ENCODE measurements at regions not wholly inside any gene's neighbourhood (a gene's known extent, or its start where the extent isn't known, plus 50 kb on each side); places are given as distances from the start of the nearest gene placed in this dataset.
"Not testable (repeated sequence)": the region's sequence is repeated elsewhere in the genome, so short reads cannot be mapped to it uniquely, and the experiment has no call there.

GRCh38 chr20:30500829-30501440, 756.5 kb upstream of the DEFB115 start:
- Mint-ChIP-seq H3K4me1 (ENCODE audit: low read depth) (no peaks in the 10 kb centered on the region), H3K36me3 (ENCODE audit: low read depth) (no peaks in the 10 kb centered on the region), H3K27me3 (no peaks in the 10 kb centered on the region), H3K27ac (no peak overlapping the region), H3K4me3 (no peak overlapping the region), H3K9me3 (no peaks in the 10 kb centered on the region)
- no peak for DNase-seq

DNA sequence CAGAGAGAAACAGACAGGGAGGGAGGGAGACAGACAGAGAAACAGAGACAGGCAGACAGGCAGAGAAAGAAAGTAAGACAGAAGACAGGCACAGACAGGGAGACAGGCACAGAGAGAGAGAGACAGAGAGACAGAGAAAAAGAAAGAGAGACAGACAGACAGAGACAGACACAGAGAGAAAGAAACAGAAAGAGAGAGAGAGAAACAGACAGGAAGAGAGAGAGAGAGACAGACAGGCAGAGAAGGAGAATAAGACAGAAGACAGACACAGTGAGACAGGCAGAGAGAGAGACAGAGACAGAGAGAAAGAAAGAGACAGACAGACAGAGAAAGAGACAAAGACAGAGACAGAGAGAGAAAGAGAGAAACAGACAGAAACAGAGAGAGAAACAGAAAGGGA, 754.8 kb upstream of the DEFB115 start:
- no peak for DNase-seq
- no peaks in the 10 kb centered on the region for H3K4me1 Mint-ChIP-seq (ENCODE audit: low read depth)
- no peak overlapping the region for H3K4me3 Mint-ChIP-seq
- no peak overlapping the region for H3K27ac Mint-ChIP-seq
- no peaks in the 10 kb centered on the region for H3K27me3 Mint-ChIP-seq
- H3K36me3 Mint-ChIP-seq (ENCODE audit: low read depth): no peaks in the 10 kb centered on the region
- peaks cover 5% of the 10 kb centered on the region for H3K9me3 Mint-ChIP-seq

- not testable (repeated sequence) for H3K4me3 Mint-ChIP-seq; H3K36me3 Mint-ChIP-seq (ENCODE audit: low read depth); DNase-seq; H3K27ac Mint-ChIP-seq; H3K4me1 Mint-ChIP-seq (ENCODE audit: low read depth); H3K27me3 Mint-ChIP-seq
- peaks cover 11% of the 10 kb centered on the region for H3K9me3 Mint-ChIP-seq
These were observed 754.3 kb upstream of the DEFB115 start for GRCh38 chr20:30503204-30503603.

DNA sequence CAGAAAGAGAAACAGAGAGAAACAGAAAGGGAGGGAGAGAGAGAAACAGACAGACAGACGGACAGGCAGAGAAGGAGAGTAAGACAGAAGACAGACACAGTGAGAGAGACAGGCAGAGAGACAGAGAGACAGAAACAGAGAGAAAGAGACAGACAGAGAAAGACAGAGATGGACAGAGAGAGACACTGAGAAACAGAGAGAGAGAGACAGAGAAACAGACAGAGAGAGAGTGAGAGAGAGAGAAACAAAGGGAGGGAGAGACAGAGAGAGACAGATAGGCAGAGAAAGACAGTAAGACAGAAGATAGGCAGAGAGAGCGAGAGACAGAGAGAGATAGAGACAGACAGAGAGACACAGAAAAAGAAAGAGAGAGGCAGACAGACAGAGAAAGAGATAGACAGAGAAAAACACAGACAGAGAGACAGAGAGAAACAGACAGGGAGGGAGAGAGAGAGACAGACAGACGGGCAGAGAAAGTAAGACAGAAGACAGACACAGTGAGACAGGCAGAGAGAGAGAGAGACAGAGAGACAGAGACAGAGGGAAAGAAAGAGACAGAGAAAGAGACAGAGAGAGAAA, 753.4 kb upstream of the DEFB115 start:
- H3K4me1 Mint-ChIP-seq (ENCODE audit: low read depth): no peaks in the 10 kb centered on the region
- no peak overlapping the region for H3K4me3 Mint-ChIP-seq
- H3K36me3 Mint-ChIP-seq (ENCODE audit: low read depth): no peaks in the 10 kb centered on the region
- DNase-seq: no peak
- H3K27ac Mint-ChIP-seq: no peak overlapping the region
- H3K27me3 Mint-ChIP-seq: no peaks in the 10 kb centered on the region
- H3K9me3 Mint-ChIP-seq: peaks cover 17% of the 10 kb centered on the region

DNA sequence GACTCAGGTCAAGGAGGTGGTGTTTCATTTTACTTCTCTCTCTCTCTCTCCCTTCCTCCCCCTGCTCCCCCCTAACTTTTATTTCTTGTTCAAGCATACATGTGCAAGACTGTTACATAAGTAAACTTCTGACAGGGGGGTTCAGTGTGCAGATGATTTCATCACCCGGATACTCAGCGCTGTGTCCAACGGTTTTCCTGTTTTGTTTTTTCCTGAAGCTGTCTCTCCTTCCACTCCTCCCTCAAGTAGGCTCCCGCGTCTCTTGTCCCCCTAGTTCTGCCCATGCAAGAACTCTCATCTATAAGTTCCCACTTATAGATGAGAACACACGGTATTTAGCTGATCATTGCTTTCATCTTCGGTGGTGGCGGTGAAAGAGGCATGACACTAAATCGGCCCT, 751.9 kb upstream of the DEFB115 start:
- Mint-ChIP-seq H3K4me1 (ENCODE audit: low read depth) (no peaks in the 10 kb centered on the region), H3K27ac (no peak overlapping the region), H3K4me3 (no peak overlapping the region), H3K9me3 (peaks cover 28% of the 10 kb centered on the region), H3K36me3 (ENCODE audit: low read depth) (no peaks in the 10 kb centered on the region), H3K27me3 (no peaks in the 10 kb centered on the region)
- no peak for DNase-seq

DNA sequence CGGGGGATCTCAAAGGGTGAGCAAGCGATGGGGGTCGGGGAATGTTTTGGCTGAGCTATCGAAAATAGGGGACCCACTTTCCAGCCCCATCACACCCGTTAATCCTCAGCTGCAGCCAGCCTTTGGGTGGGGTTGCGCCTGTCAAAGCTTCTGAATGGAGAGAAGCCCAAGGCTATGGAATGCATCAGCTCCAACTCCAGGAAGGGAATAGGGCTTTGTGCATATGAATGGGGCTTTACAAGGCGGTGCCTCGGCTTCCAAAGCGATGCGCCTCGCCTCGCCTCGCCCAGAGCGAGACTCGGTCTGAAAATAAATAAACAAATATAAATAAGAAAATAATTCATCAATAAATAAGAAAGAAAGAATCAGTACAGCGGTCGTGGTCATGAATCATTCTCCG, 751.4 kb upstream of the DEFB115 start:
- Mint-ChIP-seq H3K27ac (no peak overlapping the region), H3K4me1 (ENCODE audit: low read depth) (no peaks in the 10 kb centered on the region), H3K27me3 (no peaks in the 10 kb centered on the region), H3K4me3 (no peak overlapping the region), H3K9me3 (peaks cover 30% of the 10 kb centered on the region), H3K36me3 (ENCODE audit: low read depth) (no peaks in the 10 kb centered on the region)
- no peak for DNase-seq

- not testable (repeated sequence) for H3K27ac Mint-ChIP-seq; H3K36me3 Mint-ChIP-seq (ENCODE audit: low read depth); DNase-seq; H3K4me3 Mint-ChIP-seq; H3K4me1 Mint-ChIP-seq (ENCODE audit: low read depth); H3K27me3 Mint-ChIP-seq
- H3K9me3 Mint-ChIP-seq: peaks cover 36% of the 10 kb centered on the region
These were observed 749.1 kb upstream of the DEFB115 start for GRCh38 chr20:30508382-30508781.

DNA sequence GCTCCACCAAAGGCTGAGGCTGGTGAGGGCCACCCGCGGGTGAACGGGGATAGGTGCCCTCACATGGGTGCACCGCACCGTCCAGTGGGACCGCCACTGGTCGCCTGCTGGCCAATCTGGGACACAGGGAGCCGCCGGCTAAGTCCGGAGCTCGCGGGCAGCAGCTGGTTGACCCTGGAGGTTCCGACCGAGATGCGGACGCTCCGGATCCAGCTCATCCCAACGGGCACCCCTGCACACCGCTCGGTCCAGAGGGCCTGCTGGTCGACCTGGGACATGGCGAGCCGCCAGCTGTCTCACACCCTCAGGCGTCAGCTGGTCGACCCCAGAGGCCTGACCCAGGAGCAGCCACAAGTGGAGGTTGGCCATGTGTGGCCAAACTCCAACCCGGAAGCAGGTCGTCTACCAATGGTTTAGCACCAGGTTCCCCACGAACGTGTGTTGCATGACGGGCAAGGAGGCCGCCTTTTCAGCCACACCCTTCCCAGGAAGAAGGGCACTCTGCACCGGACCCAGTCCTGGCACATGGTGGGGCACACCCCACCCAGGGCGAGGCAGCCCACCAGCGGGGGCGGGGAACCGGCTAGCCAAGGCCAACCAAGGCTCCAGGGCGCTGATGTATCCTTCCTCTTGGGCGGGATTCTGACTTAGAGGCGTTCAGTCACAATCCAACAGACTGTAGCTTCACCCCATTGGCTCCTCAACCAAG, 746.0 kb upstream of the DEFB115 start:
- Mint-ChIP-seq H3K36me3 (ENCODE audit: low read depth) (no peaks in the 10 kb centered on the region), H3K27ac (no peak overlapping the region), H3K4me3 (no peak overlapping the region), H3K27me3 (no peaks in the 10 kb centered on the region), H3K9me3 (peaks cover 49% of the 10 kb centered on the region), H3K4me1 (ENCODE audit: low read depth) (no peaks in the 10 kb centered on the region)
- DNase-seq: no peak

DNA sequence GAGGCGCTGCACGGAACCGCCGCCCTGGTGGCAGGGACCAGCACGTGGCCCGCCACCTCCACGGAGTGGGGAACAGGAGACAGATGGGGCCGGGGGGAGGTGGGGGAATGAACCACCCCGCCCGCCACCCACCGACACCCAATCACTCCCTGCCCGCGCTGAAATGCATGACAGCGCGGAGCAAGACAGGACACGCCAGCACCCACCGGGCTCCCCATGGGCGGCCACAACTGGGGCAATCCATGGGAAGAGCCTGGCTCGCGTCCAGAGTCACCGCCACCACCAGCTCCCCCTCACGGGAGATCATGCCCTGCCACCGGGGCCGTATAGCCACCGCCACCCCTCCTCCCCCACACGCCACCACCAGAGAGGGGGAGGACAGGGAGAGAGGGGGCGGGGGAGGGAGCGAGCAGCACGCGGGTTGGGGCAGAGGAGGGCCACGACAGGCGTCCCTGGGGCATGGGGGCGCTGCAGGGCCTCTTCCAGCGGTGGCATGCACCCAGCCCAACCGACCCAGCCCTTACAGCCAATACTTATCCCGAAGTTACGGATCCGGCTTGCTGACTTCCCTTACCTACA, 744.3 kb upstream of the DEFB115 start:
- H3K27ac Mint-ChIP-seq: no peak overlapping the region
- H3K27me3 Mint-ChIP-seq: no peaks in the 10 kb centered on the region
- H3K36me3 Mint-ChIP-seq (ENCODE audit: low read depth): no peaks in the 10 kb centered on the region
- DNase-seq: no peak
- no peak overlapping the region for H3K4me3 Mint-ChIP-seq
- H3K4me1 Mint-ChIP-seq (ENCODE audit: low read depth): no peaks in the 10 kb centered on the region
- peaks cover 39% of the 10 kb centered on the region for H3K9me3 Mint-ChIP-seq

DNA sequence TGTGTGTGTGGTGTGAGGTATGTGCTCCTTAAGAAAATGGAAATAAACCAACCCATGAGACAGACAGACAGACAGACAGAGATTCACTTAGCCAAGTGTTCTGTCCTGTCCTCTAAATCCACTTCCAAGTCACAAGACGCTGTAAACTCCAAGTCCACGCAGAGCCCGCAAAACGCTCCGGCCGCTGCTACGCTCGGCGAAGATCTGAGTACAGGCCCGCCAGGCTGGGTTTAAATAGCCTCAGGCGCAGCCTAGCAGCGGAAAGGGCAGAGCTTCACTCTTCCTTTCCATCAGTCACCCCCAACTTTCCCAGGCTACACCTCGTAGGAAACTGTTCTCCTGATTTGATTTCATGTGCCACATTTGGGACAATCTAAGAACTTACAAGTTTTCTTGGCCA, 741.5 kb upstream of the DEFB115 start:
- peaks cover 21% of the 10 kb centered on the region for H3K9me3 Mint-ChIP-seq
- H3K4me3 Mint-ChIP-seq; H3K27me3 Mint-ChIP-seq; DNase-seq; H3K27ac Mint-ChIP-seq; H3K36me3 Mint-ChIP-seq (ENCODE audit: low read depth); H3K4me1 Mint-ChIP-seq (ENCODE audit: low read depth): not testable (repeated sequence)

DNA sequence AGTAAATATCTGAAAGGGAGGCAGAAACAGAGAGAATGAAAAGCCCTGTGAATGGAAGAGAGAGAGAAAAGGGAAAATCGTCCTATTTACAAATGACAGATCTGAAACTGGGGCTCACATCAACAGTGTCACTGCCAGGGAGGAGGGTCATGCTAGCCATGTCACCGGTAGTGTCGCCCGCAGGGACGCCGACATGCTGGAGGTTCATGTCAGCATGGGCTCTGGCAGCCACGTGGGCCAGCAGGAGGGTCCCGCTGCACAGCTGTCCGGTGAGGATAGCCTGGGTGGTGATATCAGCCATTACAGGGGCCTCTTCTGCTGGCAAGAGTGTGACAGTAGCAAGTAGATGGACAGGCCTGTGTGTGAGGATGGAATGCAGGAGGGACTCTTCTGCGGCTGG, 738.6 kb upstream of the DEFB115 start:
- not testable (repeated sequence) for H3K27me3 Mint-ChIP-seq; H3K4me3 Mint-ChIP-seq; H3K4me1 Mint-ChIP-seq (ENCODE audit: low read depth); H3K27ac Mint-ChIP-seq; DNase-seq; H3K36me3 Mint-ChIP-seq (ENCODE audit: low read depth)
- peaks cover 11% of the 10 kb centered on the region for H3K9me3 Mint-ChIP-seq

DNA sequence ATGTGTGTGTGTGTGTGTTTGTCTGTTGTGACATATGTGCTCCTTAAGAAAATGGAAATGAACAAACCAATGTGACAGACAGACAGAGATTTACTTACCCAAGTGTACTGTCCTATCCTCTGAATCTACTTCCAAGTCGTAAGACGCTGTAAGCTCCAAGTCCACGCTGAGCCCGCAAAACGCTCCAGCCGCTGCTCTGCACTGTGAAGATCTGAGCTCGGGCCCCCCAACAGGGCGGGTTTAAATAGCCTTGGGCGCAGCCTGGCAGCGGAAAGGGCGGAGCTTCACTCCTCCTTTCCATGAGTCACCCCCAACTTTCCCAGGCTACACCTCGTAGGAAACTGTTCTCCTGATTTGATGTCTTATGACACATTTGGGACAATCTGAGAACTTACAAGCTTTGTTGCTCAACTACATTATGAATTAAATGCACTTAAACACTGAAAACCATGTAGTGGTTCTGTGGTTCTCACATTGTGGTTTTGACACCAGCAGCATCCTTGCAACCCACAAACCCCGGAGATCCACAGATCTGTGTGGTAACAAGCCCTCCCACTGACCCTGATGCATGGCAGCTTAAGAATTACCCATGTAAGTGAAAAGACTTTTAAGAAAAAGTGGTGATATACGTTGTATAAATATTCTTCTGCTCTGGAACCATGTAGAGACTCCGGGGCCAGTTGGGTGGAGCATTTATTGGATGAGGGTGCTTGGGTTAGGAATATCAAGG, 735.6 kb upstream of the DEFB115 start:
- not testable (repeated sequence) for H3K27ac Mint-ChIP-seq; H3K4me3 Mint-ChIP-seq; H3K9me3 Mint-ChIP-seq; DNase-seq; H3K36me3 Mint-ChIP-seq (ENCODE audit: low read depth); H3K27me3 Mint-ChIP-seq; H3K4me1 Mint-ChIP-seq (ENCODE audit: low read depth)

GRCh38 chr20:30524155-30524554, 733.3 kb upstream of the DEFB115 start:
- H3K36me3 Mint-ChIP-seq (ENCODE audit: low read depth); DNase-seq; H3K4me3 Mint-ChIP-seq; H3K27me3 Mint-ChIP-seq; H3K9me3 Mint-ChIP-seq; H3K27ac Mint-ChIP-seq; H3K4me1 Mint-ChIP-seq (ENCODE audit: low read depth): not testable (repeated sequence)

- H3K4me1 Mint-ChIP-seq (ENCODE audit: low read depth); H3K9me3 Mint-ChIP-seq; H3K27ac Mint-ChIP-seq; H3K36me3 Mint-ChIP-seq (ENCODE audit: low read depth); DNase-seq; H3K27me3 Mint-ChIP-seq; H3K4me3 Mint-ChIP-seq: not testable (repeated sequence)
These were observed 732.7 kb upstream of the DEFB115 start for GRCh38 chr20:30524761-30525160.

DNA sequence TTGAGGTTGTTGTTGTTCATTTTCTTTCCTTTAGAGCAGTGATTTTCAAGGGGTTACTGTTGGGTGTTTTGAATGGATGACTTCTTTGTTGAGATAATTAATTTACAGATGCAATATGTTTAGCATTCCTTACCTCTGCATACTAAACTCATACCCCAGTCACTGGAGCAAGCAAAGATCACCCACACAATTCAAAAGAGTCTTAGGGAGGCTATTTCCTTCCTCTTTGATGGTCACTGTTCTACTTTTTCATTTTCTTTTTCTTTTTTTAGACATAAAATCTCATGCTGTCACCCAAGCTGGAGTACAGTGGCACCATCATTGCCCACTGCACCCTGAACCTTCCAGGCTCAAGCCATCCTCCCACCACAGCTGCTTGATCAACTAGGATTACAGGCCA, 723.8 kb upstream of the DEFB115 start:
- H3K27ac Mint-ChIP-seq; H3K4me1 Mint-ChIP-seq (ENCODE audit: low read depth); H3K27me3 Mint-ChIP-seq; DNase-seq; H3K4me3 Mint-ChIP-seq; H3K36me3 Mint-ChIP-seq (ENCODE audit: low read depth); H3K9me3 Mint-ChIP-seq: not testable (repeated sequence)
